CD4-positive, CD25-positive, alpha-beta regulatory T cell (primary cell): ENCODE measurements at regions not wholly inside any gene's neighbourhood (a gene's known extent, or its start where the extent isn't known, plus 50 kb on each side); places are given as distances from the start of the nearest gene placed in this dataset.

Source experiments
- ATAC-seq, 2 donors: fragments of 150-1000 bp; cut with Tn5 transposase; one replicate each; pipeline ENCODE4 v1.10.0; 2021; ENCODE audit warnings: low read depth in 2 of 2, moderate number of reproducible peaks in 2 of 2, moderate library complexity in 1 of 2
- DNase-seq, 3 donors: peaks; one replicate each; pipeline versions ENCODE4 v3.0.0 to v3.0.0-alpha.2; 2012 to 2022; ENCODE audit warnings: mixed read lengths in 1 of 3
- H3K27ac ChIP-seq: one replicate; pipeline ENCODE4 v1.7.0; 2013; ENCODE audit warnings: mild to moderate bottlenecking, low read length; ENCODE audit not compliant: insufficient read depth, poor library complexity, severe bottlenecking
- H3K27me3 ChIP-seq: one replicate; pipeline ENCODE4 v1.7.0; 2013; ENCODE audit warnings: low read length; ENCODE audit not compliant: control insufficient read depth, insufficient read depth
- H3K36me3 ChIP-seq: one replicate; pipeline ENCODE4 v1.7.0; 2013; ENCODE audit warnings: mild to moderate bottlenecking, low read length, moderate library complexity; ENCODE audit not compliant: control insufficient read depth, insufficient read depth
- H3K4me1 ChIP-seq: 2 replicates; pipeline ENCODE4 v1.7.0; 2013; ENCODE audit warnings: mild to moderate bottlenecking, low read length; ENCODE audit not compliant: insufficient read depth, control insufficient read depth, poor library complexity, severe bottlenecking
- H3K4me3 ChIP-seq: one replicate; pipeline ENCODE4 v1.7.0; 2013; ENCODE audit warnings: low read depth, mild to moderate bottlenecking, low read length, moderate library complexity
- H3K9me3 ChIP-seq, 2 experiments: 1 replicate in 1 of 2; 2 replicates in 1 of 2; pipeline ENCODE4 v1.7.0; 2013; ENCODE audit warnings: low read length in 2 of 2, mild to moderate bottlenecking in 1 of 2, moderate library complexity in 1 of 2; ENCODE audit not compliant: control insufficient read depth in 2 of 2
- H3K27ac Mint-ChIP-seq, 3 donors: one replicate each; pipeline ENCODE4 v1.8.0; 2020 to 2022; ENCODE audit warnings: mild to moderate bottlenecking in 3 of 3, mixed read lengths in 3 of 3, moderate library complexity in 2 of 3
- H3K27me3 Mint-ChIP-seq: one replicate; pipeline ENCODE4 v1.8.0; 2022; ENCODE audit warnings: mild to moderate bottlenecking, mixed read lengths
- H3K36me3 Mint-ChIP-seq: one replicate; pipeline ENCODE4 v1.8.0; 2020; ENCODE audit warnings: mixed read lengths
- H3K4me1 Mint-ChIP-seq, 4 donors: one replicate each; pipeline ENCODE4 v1.8.0; 2020 to 2022; ENCODE audit warnings: mixed read lengths in 4 of 4, mild to moderate bottlenecking in 1 of 4
- H3K4me3 Mint-ChIP-seq, 4 donors: one replicate each; pipeline ENCODE4 v1.8.0; 2020 to 2022; ENCODE audit warnings: mild to moderate bottlenecking in 4 of 4, mixed read lengths in 4 of 4, moderate library complexity in 3 of 4
- H3K9me3 Mint-ChIP-seq, 7 donors: one replicate each; pipeline ENCODE4 v1.8.0; 2020 to 2022; ENCODE audit warnings: mixed read lengths in 7 of 7, mild to moderate bottlenecking in 3 of 7, moderate library complexity in 2 of 7

- Histone ChIP-seq H3K36me3 (no peaks in the 10 kb centered on the region), H3K27ac (no peak overlapping the region), H3K4me3 (no peak overlapping the region), H3K9me3 (no peaks in the 10 kb centered on the region), H3K4me1 (no peaks in the 10 kb centered on the region), H3K27me3 (no peaks in the 10 kb centered on the region)
- Mint-ChIP-seq H3K27me3 (no peaks in the 10 kb centered on the region), H3K36me3 (no peaks in the 10 kb centered on the region), H3K4me3 (no peak overlapping the region), H3K4me1 (no peaks in the 10 kb centered on the region), H3K9me3 (peaks cover under 1 to 18% (median 4%) of the 10 kb centered on the region in 7 donors), H3K27ac (no peak overlapping the region)
- no peak for ATAC-seq
- DNase-seq = no peak
Observed at GRCh38 chr1:96002969-96003964, 718.3 kb upstream of the PTBP2 start.

GRCh38 chr1:96009831-96010434, 711.7 kb upstream of the PTBP2 start:
- Histone ChIP-seq H3K4me1 (no peaks in the 10 kb centered on the region), H3K27me3 (no peaks in the 10 kb centered on the region), H3K9me3 (no peaks in the 10 kb centered on the region), H3K36me3 (no peaks in the 10 kb centered on the region), H3K4me3 (no peak overlapping the region), H3K27ac (no peak overlapping the region)
- H3K9me3 Mint-ChIP-seq = peaks cover 0 to 20% (median 3%) of the 10 kb centered on the region in 7 donors
- DNase-seq (no peak), ATAC-seq (no peak)
- no peak overlapping the region for H3K4me3 Mint-ChIP-seq
- no peaks in the 10 kb centered on the region for H3K27me3 Mint-ChIP-seq
- H3K4me1 Mint-ChIP-seq = no peaks in the 10 kb centered on the region
- no peak overlapping the region for H3K27ac Mint-ChIP-seq
- H3K36me3 Mint-ChIP-seq = no peaks in the 10 kb centered on the region

- no peaks in the 10 kb centered on the region for H3K4me1 Mint-ChIP-seq
- H3K4me3 Mint-ChIP-seq = no peak overlapping the region
- ATAC-seq (no peak), DNase-seq (no peak)
- Histone ChIP-seq H3K27ac (no peak overlapping the region), H3K9me3 (no peaks in the 10 kb centered on the region), H3K27me3 (no peaks in the 10 kb centered on the region), H3K4me3 (no peak overlapping the region), H3K4me1 (no peaks in the 10 kb centered on the region), H3K36me3 (no peaks in the 10 kb centered on the region)
- peaks cover 1 to 24% (median 3%) of the 10 kb centered on the region in 7 donors for H3K9me3 Mint-ChIP-seq
- no peak overlapping the region for H3K27ac Mint-ChIP-seq
- H3K27me3 Mint-ChIP-seq = no peaks in the 10 kb centered on the region
- no peaks in the 10 kb centered on the region for H3K36me3 Mint-ChIP-seq
Observed at GRCh38 chr1:96011606-96012005, 710.0 kb upstream of the PTBP2 start.

- Mint-ChIP-seq H3K36me3 (no peaks in the 10 kb centered on the region), H3K9me3 (peaks cover 4 to 26% (median 6%) of the 10 kb centered on the region in 7 donors), H3K27me3 (no peaks in the 10 kb centered on the region), H3K27ac (no peak overlapping the region), H3K4me3 (no peak overlapping the region), H3K4me1 (no peaks in the 10 kb centered on the region)
- DNase-seq (no peak), ATAC-seq (no peak)
- Histone ChIP-seq H3K4me3 (no peak overlapping the region), H3K9me3 (no peaks in the 10 kb centered on the region), H3K27me3 (no peaks in the 10 kb centered on the region), H3K4me1 (no peaks in the 10 kb centered on the region), H3K36me3 (no peaks in the 10 kb centered on the region), H3K27ac (no peak overlapping the region)
Observed at GRCh38 chr1:96016219-96016618, 705.4 kb upstream of the PTBP2 start.

- Mint-ChIP-seq H3K36me3 (no peaks in the 10 kb centered on the region), H3K27ac (no peak overlapping the region), H3K27me3 (no peaks in the 10 kb centered on the region), H3K9me3 (peaks cover 1 to 21% (median 4%) of the 10 kb centered on the region in 7 donors), H3K4me1 (no peaks in the 10 kb centered on the region), H3K4me3 (no peak overlapping the region)
- no peaks in the 10 kb centered on the region for H3K27me3 ChIP-seq
- H3K9me3 ChIP-seq = no peaks in the 10 kb centered on the region
- no peak overlapping the region for H3K27ac ChIP-seq
- no peaks in the 10 kb centered on the region for H3K36me3 ChIP-seq
- ATAC-seq = no peak
- no peaks in the 10 kb centered on the region for H3K4me1 ChIP-seq
- H3K4me3 ChIP-seq = no peak overlapping the region
- DNase-seq = no peak
Observed at GRCh38 chr1:96020378-96020777, 701.2 kb upstream of the PTBP2 start.

- Histone ChIP-seq H3K4me3 (no peak overlapping the region), H3K9me3 (no peaks in the 10 kb centered on the region), H3K27me3 (no peaks in the 10 kb centered on the region), H3K27ac (no peak overlapping the region), H3K4me1 (no peaks in the 10 kb centered on the region), H3K36me3 (no peaks in the 10 kb centered on the region)
- H3K27ac Mint-ChIP-seq = no peak overlapping the region
- no peaks in the 10 kb centered on the region for H3K27me3 Mint-ChIP-seq
- H3K4me1 Mint-ChIP-seq = no peaks in the 10 kb centered on the region
- no peak for DNase-seq
- no peak overlapping the region for H3K4me3 Mint-ChIP-seq
- H3K36me3 Mint-ChIP-seq = no peaks in the 10 kb centered on the region
- no peak for ATAC-seq
- H3K9me3 Mint-ChIP-seq = peaks cover 0 to 16% (median 1%) of the 10 kb centered on the region in 7 donors
Observed at GRCh38 chr1:96025062-96025461, 696.5 kb upstream of the PTBP2 start.

GRCh38 chr1:96028071-96028470, 693.5 kb upstream of the PTBP2 start:
- Mint-ChIP-seq H3K36me3 (no peaks in the 10 kb centered on the region), H3K4me3 (no peak overlapping the region), H3K27me3 (no peaks in the 10 kb centered on the region), H3K27ac (no peak overlapping the region), H3K9me3 (peaks cover 0 to 9% (median 3%) of the 10 kb centered on the region in 7 donors), H3K4me1 (no peaks in the 10 kb centered on the region)
- no peaks in the 10 kb centered on the region for H3K9me3 ChIP-seq
- H3K4me3 ChIP-seq = no peak overlapping the region
- no peak overlapping the region for H3K27ac ChIP-seq
- no peak for DNase-seq
- H3K4me1 ChIP-seq = no peaks in the 10 kb centered on the region
- ATAC-seq = no peak
- no peaks in the 10 kb centered on the region for H3K36me3 ChIP-seq
- H3K27me3 ChIP-seq = no peaks in the 10 kb centered on the region
